NB4 (cell line): ENCODE measurements at regions not wholly inside any gene's neighbourhood (a gene's known extent, or its start where the extent isn't known, plus 50 kb on each side); places are given as distances from the start of the nearest gene placed in this dataset.

ENCODE experiments used
- CTCF ChIP-seq: IDR thresholded peaks from one replicate; pipeline ENCODE4 v1.5.1; 2012; ENCODE audit warnings: low read depth, low read length
- MYC ChIP-seq: IDR thresholded peaks from 2 replicates; pipeline ENCODE4 v1.6.1; 2011; ENCODE audit warnings: low read depth, low read length
- POLR2A ChIP-seq: IDR thresholded peaks from 2 replicates; pipeline ENCODE4 v1.6.1; 2011; ENCODE audit warnings: mild to moderate bottlenecking; ENCODE audit not compliant: insufficient read length; ENCODE audit errors: extremely low read depth

GRCh38 chr11:95647871-95648270 is 141.7 kb downstream of the FAM76B start:
- TF ChIP-seq CTCF: no peak
- TF ChIP-seq POLR2A: no peak
- TF ChIP-seq MYC: no peak
